ENCODE measurements at regions not wholly inside any gene's neighbourhood (a gene's known extent, or its start where the extent isn't known, plus 50 kb on each side); places are given as distances from the start of the nearest gene placed in this dataset.

GRCh38 chr2:41958775-41959174, 89.0 kb upstream of the PKDCC start:
- Histone ChIP-seq H3K4me1 (peaks cover 28% of the 10 kb centered on the region), H3K9ac (no peak overlapping the region), H3K4me3 (no peak overlapping the region), H3F3A (ENCODE audit: low read depth) (no peaks in the 10 kb centered on the region), H3K79me2 (ENCODE audit: low read depth) (no peaks in the 10 kb centered on the region), H3K27me3 (no peaks in the 10 kb centered on the region), H3K4me2 (no peak overlapping the region), H3K27ac (no peak overlapping the region), H4K20me1 (ENCODE audit: low read depth) (no peaks in the 10 kb centered on the region), H3K9me3 (ENCODE audit: low read depth) (no peaks in the 10 kb centered on the region), H2AFZ (replicated peaks) (no peak overlapping the region), H3K36me3 (no peaks in the 10 kb centered on the region)
- no peak for DNase-seq (ENCODE audit: low spot score)
- Mint-ChIP-seq H3K27me3 (ENCODE audit: insufficient read depth, low read depth) (peaks cover 13% of the 10 kb centered on the region), H3K36me3 (no peaks in the 10 kb centered on the region), H3K4me1 (peaks cover 28% of the 10 kb centered on the region), H3K9me3 (no peaks in the 10 kb centered on the region), H3K4me3 (no peak overlapping the region), H3K27ac (no peak overlapping the region)
- TF ChIP-seq CTCF (IDR thresholded peaks at IDR 0.05) (no peak), EZH2 (IDR thresholded peaks at IDR 0.05) (no peak), EZH2phosphoT487 (IDR thresholded peaks at IDR 0.05) (no peak)

- H3F3A ChIP-seq (ENCODE audit: low read depth), result no peaks in the 10 kb centered on the region
- Mint-ChIP-seq H3K27me3 (ENCODE audit: insufficient read depth, low read depth) (peaks cover 10% of the 10 kb centered on the region), H3K9me3 (no peaks in the 10 kb centered on the region), H3K36me3 (no peaks in the 10 kb centered on the region), H3K27ac (no peak overlapping the region), H3K4me3 (no peak overlapping the region), H3K4me1 (peaks cover 30% of the 10 kb centered on the region)
- no peaks in the 10 kb centered on the region for H4K20me1 ChIP-seq (ENCODE audit: low read depth)
- no peaks in the 10 kb centered on the region for H3K79me2 ChIP-seq (ENCODE audit: low read depth)
- no peaks in the 10 kb centered on the region for H3K36me3 ChIP-seq
- H2AFZ ChIP-seq (replicated peaks), result no peak overlapping the region
- no peaks in the 10 kb centered on the region for H3K9me3 ChIP-seq (ENCODE audit: low read depth)
- TF ChIP-seq EZH2 (IDR thresholded peaks at IDR 0.05) (no peak), EZH2phosphoT487 (IDR thresholded peaks at IDR 0.05) (no peak), CTCF (IDR thresholded peaks at IDR 0.05) (no peak)
- peaks cover 29% of the 10 kb centered on the region for H3K4me1 ChIP-seq
- H3K27ac ChIP-seq, result no peak overlapping the region
- H3K4me2 ChIP-seq, result no peak overlapping the region
- H3K4me3 ChIP-seq, result no peak overlapping the region
- no peak overlapping the region for H3K9ac ChIP-seq
- no peaks in the 10 kb centered on the region for H3K27me3 ChIP-seq
- no peak for DNase-seq (ENCODE audit: low spot score)
Observed at GRCh38 chr2:41959760-41960159, 88.1 kb upstream of the PKDCC start.

- Histone ChIP-seq H4K20me1 (ENCODE audit: low read depth) (no peaks in the 10 kb centered on the region), H3K9me3 (ENCODE audit: low read depth) (no peaks in the 10 kb centered on the region), H3K4me2 (no peak overlapping the region), H3K27ac (no peak overlapping the region), H3F3A (ENCODE audit: low read depth) (no peaks in the 10 kb centered on the region), H3K79me2 (ENCODE audit: low read depth) (no peaks in the 10 kb centered on the region), H3K9ac (no peak overlapping the region), H3K36me3 (no peaks in the 10 kb centered on the region), H2AFZ (replicated peaks) (peak overlapping the region; percentile 12), H3K4me3 (no peak overlapping the region), H3K27me3 (no peaks in the 10 kb centered on the region), H3K4me1 (peaks cover 41% of the 10 kb centered on the region)
- H3K4me1 Mint-ChIP-seq, result peaks cover 42% of the 10 kb centered on the region
- peaks cover 14% of the 10 kb centered on the region for H3K27me3 Mint-ChIP-seq (ENCODE audit: insufficient read depth, low read depth)
- no peaks in the 10 kb centered on the region for H3K36me3 Mint-ChIP-seq
- no peak for TF ChIP-seq CTCF (IDR thresholded peaks at IDR 0.05)
- TF ChIP-seq EZH2phosphoT487 (IDR thresholded peaks at IDR 0.05), result no peak
- TF ChIP-seq EZH2 (IDR thresholded peaks at IDR 0.05), result no peak
- no peak for DNase-seq (ENCODE audit: low spot score)
- no peaks in the 10 kb centered on the region for H3K9me3 Mint-ChIP-seq
- H3K4me3 Mint-ChIP-seq, result no peak overlapping the region
- H3K27ac Mint-ChIP-seq, result peak overlapping the region; percentile 90
Observed at GRCh38 chr2:41962922-41963622, 84.7 kb upstream of the PKDCC start.

Data from neural progenitor cell (in vitro differentiated cells).